ENCODE measurements at regions not wholly inside any gene's neighbourhood (a gene's known extent, or its start where the extent isn't known, plus 50 kb on each side); places are given as distances from the start of the nearest gene placed in this dataset.

GRCh38 chr6:156691018-156691417 lies 86.2 kb upstream of the ARID1B start:
- TF ChIP-seq POLR2A (IDR thresholded peaks at IDR 0.05; ENCODE audit: low read length): no peak
- TF ChIP-seq GATA1 (IDR thresholded peaks at IDR 0.05; ENCODE audit: low read depth, low read length): no peak
